NK-92 treated with Interleukin-12 subunit alpha and Interleukin-12 subunit beta, amount 100 ng/mL, for 24 hours (cell line): ENCODE measurements at regions not wholly inside any gene's neighbourhood (a gene's known extent, or its start where the extent isn't known, plus 50 kb on each side); places are given as distances from the start of the nearest gene placed in this dataset.

Experiments
- DNase-seq: peaks from one replicate; lab custom pipeline; 2025; lab: John Stamatoyannopoulos, UW

GRCh38 chr4:110675426-110675825, 52.5 kb upstream of the PITX2 start:
- no peak for DNase-seq

- DNase-seq = no peak
Observed at GRCh38 chr4:110676241-110676640, 53.4 kb upstream of the PITX2 start.

GRCh38 chr4:110678517-110679227, 55.8 kb upstream of the PITX2 start:
- no peak for DNase-seq

- no peak for DNase-seq
Observed at GRCh38 chr4:110680265-110680664, 57.4 kb upstream of the PITX2 start.

GRCh38 chr4:110681381-110681780, 58.5 kb upstream of the PITX2 start:
- no peak for DNase-seq

GRCh38 chr4:110682311-110682710, 59.4 kb upstream of the PITX2 start:
- DNase-seq = no peak

- DNase-seq = no peak
Observed at GRCh38 chr4:110683601-110684000, 60.7 kb upstream of the PITX2 start.

- no peak for DNase-seq
Observed at GRCh38 chr4:110702326-110702725, 79.4 kb upstream of the PITX2 start.

- DNase-seq = no peak
Observed at GRCh38 chr4:110704748-110705439, 82.0 kb upstream of the PITX2 start.

GRCh38 chr4:110705440-110705782, 82.5 kb upstream of the PITX2 start:
- no peak for DNase-seq

GRCh38 chr4:110710070-110710469, 87.2 kb upstream of the PITX2 start:
- no peak for DNase-seq

- no peak for DNase-seq
Observed at GRCh38 chr4:110712486-110712885, 89.6 kb upstream of the PITX2 start.

- DNase-seq = no peak
Observed at GRCh38 chr4:110730318-110730717, 107.4 kb upstream of the PITX2 start.

GRCh38 chr4:110733901-110734300, 111.0 kb upstream of the PITX2 start:
- DNase-seq = no peak

GRCh38 chr4:110735686-110736085, 112.8 kb upstream of the PITX2 start:
- no peak for DNase-seq

- no peak for DNase-seq
Observed at GRCh38 chr4:110737931-110738330, 115.1 kb upstream of the PITX2 start.

GRCh38 chr4:110742143-110742542, 119.3 kb upstream of the PITX2 start:
- DNase-seq = no peak

GRCh38 chr4:110748071-110748470, 125.2 kb upstream of the PITX2 start:
- DNase-seq = no peak

- no peak for DNase-seq
Observed at GRCh38 chr4:110751183-110751582, 128.3 kb upstream of the PITX2 start.

GRCh38 chr4:110751986-110752385, 129.1 kb upstream of the PITX2 start:
- DNase-seq = no peak

- DNase-seq = no peak
Observed at GRCh38 chr4:110753466-110753865, 130.6 kb upstream of the PITX2 start.

GRCh38 chr4:110754716-110755115, 131.8 kb upstream of the PITX2 start:
- no peak for DNase-seq

- DNase-seq = no peak
Observed at GRCh38 chr4:110769578-110769977, 146.7 kb upstream of the PITX2 start.

- no peak for DNase-seq
Observed at GRCh38 chr4:110770353-110770752, 147.5 kb upstream of the PITX2 start.
